GM18507 (cell line): ENCODE measurements at regions not wholly inside any gene's neighbourhood (a gene's known extent, or its start where the extent isn't known, plus 50 kb on each side); places are given as distances from the start of the nearest gene placed in this dataset.

ENCODE experiments used
- DNase-seq: peaks from one replicate; pipeline ENCODE4 v3.0.0; 2011; ENCODE audit warnings: low read depth; ENCODE audit not compliant: insufficient read length; ENCODE audit errors: extremely low spot score
- FAIRE-seq: peaks from 2 replicates; lab custom pipeline; 2011; peaks lifted over from hg19 to GRCh38; lab: Jason Lieb, UNC

GRCh38 chr9:16214677-16215352 is 655.7 kb downstream of the BNC2 start:
- no peak for FAIRE-seq

GRCh38 chr9:16215353-16215680 is 655.2 kb downstream of the BNC2 start:
- DNase-seq = no peak
- FAIRE-seq = no peak

More at GRCh38 chr9:16214677-16215352, 655.7 kb downstream of the BNC2 start:
- no peak for DNase-seq

- FAIRE-seq (no peak), DNase-seq (no peak)
Measured at GRCh38 chr9:16217943-16218701, 652.3 kb downstream of the BNC2 start.

GRCh38 chr9:16221366-16221765 is 649.1 kb downstream of the BNC2 start:
- FAIRE-seq = no peak
- no peak for DNase-seq

- FAIRE-seq (no peak), DNase-seq (no peak)
Measured at GRCh38 chr9:16221822-16222547, 648.5 kb downstream of the BNC2 start.

GRCh38 chr9:16223074-16223871 is 647.2 kb downstream of the BNC2 start:
- FAIRE-seq (no peak), DNase-seq (no peak)

- no peak for DNase-seq
- no peak for FAIRE-seq
Measured at GRCh38 chr9:16230731-16231130, 639.7 kb downstream of the BNC2 start.

GRCh38 chr9:16236311-16236710 is 634.2 kb downstream of the BNC2 start:
- DNase-seq (no peak), FAIRE-seq (no peak)

- FAIRE-seq (no peak), DNase-seq (no peak)
Measured at GRCh38 chr9:16236882-16237281, 633.6 kb downstream of the BNC2 start.

- DNase-seq (no peak), FAIRE-seq (no peak)
Measured at GRCh38 chr9:16238623-16239138, 631.8 kb downstream of the BNC2 start.

- DNase-seq (no peak), FAIRE-seq (no peak)
Measured at GRCh38 chr9:16241231-16241630, 629.2 kb downstream of the BNC2 start.

- FAIRE-seq (no peak), DNase-seq (no peak)
Measured at GRCh38 chr9:16243798-16244197, 626.7 kb downstream of the BNC2 start.

GRCh38 chr9:16245756-16246440 is 624.6 kb downstream of the BNC2 start:
- FAIRE-seq (no peak), DNase-seq (no peak)

- DNase-seq (no peak), FAIRE-seq (no peak)
Measured at GRCh38 chr9:16246785-16247184, 623.7 kb downstream of the BNC2 start.

GRCh38 chr9:16247188-16247875 is 623.1 kb downstream of the BNC2 start:
- no peak for FAIRE-seq
- DNase-seq = no peak

GRCh38 chr9:16248822-16249221 is 621.6 kb downstream of the BNC2 start:
- DNase-seq (no peak), FAIRE-seq (no peak)

- DNase-seq = no peak
- FAIRE-seq = no peak
Measured at GRCh38 chr9:16252616-16253015, 617.9 kb downstream of the BNC2 start.

GRCh38 chr9:16254674-16255073 is 615.8 kb downstream of the BNC2 start:
- FAIRE-seq = no peak

GRCh38 chr9:16255217-16255616 is 615.3 kb downstream of the BNC2 start:
- no peak for DNase-seq
- FAIRE-seq = no peak

More at GRCh38 chr9:16254674-16255073, 615.8 kb downstream of the BNC2 start:
- no peak for DNase-seq
